MV-4-11 (cell line): ENCODE measurements at regions not wholly inside any gene's neighbourhood (a gene's known extent, or its start where the extent isn't known, plus 50 kb on each side); places are given as distances from the start of the nearest gene placed in this dataset.

ENCODE experiments used
- DNase-seq: peaks from one replicate; lab custom pipeline; 2025; lab: John Stamatoyannopoulos, UW

GRCh38 chr3:110752307-110752706, 319.3 kb upstream of the NECTIN3 start:
- DNase-seq = no peak

DNA sequence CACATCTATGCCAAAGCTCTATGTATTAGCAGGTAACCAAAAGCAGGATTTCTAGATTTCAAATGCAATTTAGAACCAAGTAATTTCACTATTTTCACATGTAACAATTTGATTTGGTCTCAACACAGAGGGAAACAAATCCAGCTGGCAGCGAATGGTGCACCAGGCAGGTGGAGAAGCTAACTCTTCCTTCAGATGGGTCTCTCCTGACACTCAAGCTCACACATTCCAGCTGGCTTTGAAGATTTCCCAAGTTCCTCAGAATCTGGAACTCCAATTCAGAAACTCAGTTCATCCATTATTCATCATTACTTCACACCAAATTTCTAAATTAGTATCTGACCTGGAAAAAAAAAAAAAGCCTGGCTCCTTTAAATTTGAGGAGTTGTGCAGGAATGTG, 318.1 kb upstream of the NECTIN3 start:
- DNase-seq = no peak

GRCh38 chr3:110754212-110754916, 317.3 kb upstream of the NECTIN3 start:
- DNase-seq = no peak

- no peak for DNase-seq
Observed at GRCh38 chr3:110755345-110755744, 316.3 kb upstream of the NECTIN3 start.

DNA sequence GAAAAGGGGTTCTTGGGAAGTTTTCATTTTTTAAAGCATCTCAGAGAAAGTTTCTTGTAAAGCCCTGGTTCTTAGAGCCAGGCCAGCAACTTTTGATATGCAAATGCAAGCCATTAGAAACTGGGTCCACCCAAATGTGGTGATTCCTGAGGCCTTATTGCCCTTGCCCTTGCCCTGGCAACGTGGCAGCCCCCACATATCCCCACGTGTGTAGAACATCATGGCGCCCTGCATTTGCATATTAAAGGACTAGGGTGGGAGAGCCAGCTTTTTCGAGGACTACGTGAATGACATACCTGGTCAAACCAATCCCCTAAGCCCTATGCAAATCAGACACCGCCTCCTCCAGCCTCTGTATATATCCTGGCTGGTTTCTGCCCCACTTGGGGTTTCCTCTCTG, 314.9 kb upstream of the NECTIN3 start:
- no peak for DNase-seq

DNA sequence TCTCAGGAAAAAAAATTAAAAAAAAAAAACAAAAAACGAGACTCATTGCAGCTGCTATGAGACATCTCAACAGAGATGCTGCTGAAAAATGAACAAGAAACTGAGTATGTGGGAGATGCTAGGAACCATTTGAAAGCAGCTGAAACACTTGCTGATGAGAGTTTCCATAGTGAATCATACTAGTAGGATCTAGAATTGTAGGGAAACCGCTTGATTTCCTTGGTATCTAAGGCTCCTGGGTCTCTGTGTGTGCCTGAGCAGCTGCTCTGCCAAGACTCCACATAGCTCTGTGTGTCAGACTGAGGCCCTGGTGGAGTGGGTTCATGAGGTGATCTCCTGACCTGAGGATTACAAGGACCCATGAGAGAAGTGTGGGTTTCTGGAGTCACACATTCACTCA, 313.4 kb upstream of the NECTIN3 start:
- DNase-seq = no peak

- no peak for DNase-seq
Observed at GRCh38 chr3:110767156-110767555, 304.5 kb upstream of the NECTIN3 start.

GRCh38 chr3:110767838-110768237, 303.8 kb upstream of the NECTIN3 start:
- DNase-seq = no peak

DNA sequence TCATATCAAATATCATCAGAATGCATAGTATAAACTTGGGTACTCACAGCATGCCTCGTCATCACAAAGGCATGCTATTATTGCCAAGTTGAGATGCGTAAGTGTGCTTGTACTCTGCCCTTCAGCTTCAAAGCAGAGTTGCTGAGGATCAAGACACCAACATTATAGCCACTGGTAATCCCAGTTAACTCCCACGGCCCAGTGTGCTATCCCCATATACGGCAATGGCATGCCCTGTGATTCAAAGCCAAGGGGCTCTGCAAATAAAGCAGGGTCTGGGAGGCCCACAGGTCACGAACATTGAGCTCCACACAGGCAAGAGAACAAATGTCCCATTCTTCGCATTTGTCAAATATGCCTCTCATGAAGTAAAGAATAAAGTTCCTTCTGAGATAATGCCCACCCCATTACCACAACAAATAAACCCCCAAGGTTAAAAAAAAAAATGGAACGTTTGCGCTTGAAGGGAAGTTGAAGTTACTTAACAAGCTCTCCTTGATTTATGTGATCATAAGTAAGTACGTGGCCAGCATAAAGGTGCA, 298.1 kb upstream of the NECTIN3 start:
- DNase-seq = no peak

GRCh38 chr3:110774496-110775265, 296.9 kb upstream of the NECTIN3 start:
- DNase-seq = no peak

DNA sequence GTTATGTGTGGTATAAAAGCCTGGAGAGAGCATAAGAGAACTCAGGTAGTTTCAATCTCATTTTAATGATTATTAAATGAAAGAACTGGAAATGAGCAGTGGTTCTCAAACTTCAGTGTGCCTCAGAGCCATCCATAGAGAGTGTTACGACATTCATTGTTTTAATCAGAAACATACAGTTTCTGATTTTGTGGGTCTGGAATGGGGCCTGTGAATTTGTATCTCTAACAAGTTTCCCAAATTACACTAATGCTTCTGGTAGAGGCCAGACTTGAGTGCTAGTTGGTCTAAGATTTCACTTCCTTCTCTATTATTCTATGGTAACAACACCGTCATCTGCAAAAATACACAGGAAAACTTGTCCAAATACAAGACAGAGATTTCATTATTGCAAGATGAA, 292.0 kb upstream of the NECTIN3 start:
- no peak for DNase-seq

DNA sequence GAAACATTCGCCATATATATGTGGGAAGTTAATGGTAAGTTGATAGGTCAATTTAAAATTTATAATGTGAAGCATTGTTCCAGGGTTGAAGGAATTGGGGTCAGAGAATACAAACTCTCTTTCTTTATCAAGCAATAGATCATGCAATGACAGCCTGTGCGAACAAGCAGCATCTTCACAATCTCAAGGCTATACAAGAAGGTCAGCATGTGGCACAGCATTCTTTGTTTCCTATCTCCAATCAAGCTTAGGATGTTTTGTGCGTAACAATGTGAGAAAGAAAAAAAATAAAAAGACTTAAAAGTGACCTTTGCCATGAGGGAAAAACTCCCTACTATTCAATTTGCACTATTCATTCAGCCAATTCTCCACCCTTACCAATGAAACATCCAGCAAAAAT, 288.1 kb upstream of the NECTIN3 start:
- no peak for DNase-seq

- DNase-seq = no peak
Observed at GRCh38 chr3:110788794-110789193, 282.8 kb upstream of the NECTIN3 start.

DNA sequence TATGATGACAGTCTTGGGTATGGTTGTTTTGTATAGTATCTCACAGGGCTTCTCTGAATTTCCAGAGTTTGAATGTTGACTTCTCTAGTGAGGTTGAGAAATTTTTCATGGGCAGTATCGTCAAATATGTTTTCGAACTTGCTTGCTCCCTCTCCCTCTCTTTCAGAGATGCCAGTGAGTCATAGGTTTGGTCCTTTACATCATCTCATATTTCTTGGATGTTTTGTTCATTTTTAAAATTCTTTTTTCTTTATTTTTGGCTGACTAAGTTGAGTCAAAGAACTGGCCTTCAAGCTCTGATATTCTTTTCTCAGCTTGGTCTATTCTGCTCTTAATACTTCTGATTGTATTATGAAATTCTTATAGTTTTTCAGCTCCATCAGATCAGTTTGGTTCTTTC, 282.3 kb upstream of the NECTIN3 start:
- DNase-seq = no peak

GRCh38 chr3:110790631-110791030, 281.0 kb upstream of the NECTIN3 start:
- DNase-seq = no peak

- no peak for DNase-seq
Observed at GRCh38 chr3:110791995-110792686, 279.5 kb upstream of the NECTIN3 start.

- DNase-seq = no peak
Observed at GRCh38 chr3:110793611-110794010, 278.0 kb upstream of the NECTIN3 start.

DNA sequence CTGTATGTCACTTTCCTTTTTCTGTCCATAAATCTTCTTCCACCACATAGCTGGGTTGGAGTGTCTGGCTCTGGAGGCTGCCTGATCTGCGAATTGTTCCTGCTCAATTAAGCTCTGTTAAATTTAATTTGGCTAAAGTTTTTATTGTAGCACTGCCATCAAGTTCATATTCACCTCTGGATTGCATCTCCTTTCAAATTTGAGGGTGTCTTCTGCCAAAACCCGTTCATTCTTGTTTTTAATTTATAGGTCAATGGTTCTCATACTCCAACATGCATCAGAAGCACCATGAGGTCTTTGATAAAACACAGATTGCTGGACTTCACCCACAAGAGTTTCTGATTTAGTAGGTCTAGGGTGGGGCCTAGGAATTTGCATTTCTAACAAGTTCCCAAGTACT, 276.5 kb upstream of the NECTIN3 start:
- DNase-seq = no peak

GRCh38 chr3:110799271-110799670, 272.3 kb upstream of the NECTIN3 start:
- no peak for DNase-seq

DNA sequence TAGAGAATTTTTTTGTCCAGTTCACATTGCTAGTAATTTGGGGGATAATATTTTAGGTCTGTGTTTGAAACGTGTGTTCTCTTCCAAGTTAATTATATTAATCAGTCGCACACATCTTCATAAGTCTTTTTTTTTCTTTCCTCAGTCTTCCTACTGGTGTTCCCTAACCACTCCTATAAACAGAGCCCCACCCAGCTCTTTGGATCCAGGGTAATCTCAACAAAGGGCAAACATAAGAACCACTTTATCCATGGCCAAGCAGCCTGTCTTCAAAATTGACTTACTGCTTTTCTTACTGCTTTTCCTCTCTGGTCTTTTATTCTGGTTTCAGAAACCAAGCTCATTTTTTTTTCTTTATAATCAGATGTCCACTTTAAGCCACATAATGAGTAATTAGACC, 266.8 kb upstream of the NECTIN3 start:
- DNase-seq = no peak

- DNase-seq = no peak
Observed at GRCh38 chr3:110806924-110807323, 264.7 kb upstream of the NECTIN3 start.

DNA sequence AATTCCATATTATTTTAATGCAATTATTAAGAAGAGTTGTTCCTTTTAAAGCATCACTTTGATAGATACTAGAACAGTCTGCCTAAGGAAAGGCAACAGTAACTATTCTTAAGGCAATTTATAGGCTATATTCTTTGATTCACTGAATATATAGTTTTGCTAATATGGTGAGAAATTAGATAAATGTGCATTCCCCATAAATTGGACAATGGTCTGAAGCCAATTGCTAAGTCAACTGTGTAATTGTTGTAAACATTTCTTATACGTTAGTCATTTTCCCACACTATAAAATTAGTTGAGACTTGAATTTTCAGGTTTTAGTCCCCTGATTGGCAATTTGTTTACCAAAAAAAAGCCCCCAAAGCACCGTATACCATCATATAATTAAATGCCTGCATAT, 263.0 kb upstream of the NECTIN3 start:
- DNase-seq = no peak

- DNase-seq = no peak
Observed at GRCh38 chr3:110810356-110810755, 261.3 kb upstream of the NECTIN3 start.
